Spleen (tissue), 11 donors: ENCODE measurements at regions not wholly inside any gene's neighbourhood (a gene's known extent, or its start where the extent isn't known, plus 50 kb on each side); places are given as distances from the start of the nearest gene placed in this dataset.
A peak's percentile ranks its signal among the peaks of the same experiment; 100 is the strongest.

ENCODE experiments used
- DNase-seq: peaks from one replicate; pipeline ENCODE4 v3.0.0-alpha.2; 2020
- H3K27ac ChIP-seq, 8 donors: fragments of 200-600 bp; sonication (generic) in 7 of 8; 1 replicate in 4 of 8; 2 replicates in 4 of 8; pipeline versions ENCODE4 v1.5.0 to v1.8.0; 2016 to 2021; ENCODE audit warnings: inconsistent platforms in 4 of 8, mild to moderate bottlenecking in 4 of 8, moderate library complexity in 1 of 8
- H3K27me3 ChIP-seq, 7 donors: fragments of 200-600 bp; sonication (generic) in 6 of 7; replicated peaks in 1 of 7; 1 replicate in 4 of 7; 2 replicates in 3 of 7; pipeline versions ENCODE4 v1.5.0 to v1.8.0; 2016 to 2021; ENCODE audit warnings: inconsistent platforms in 3 of 7, mild to moderate bottlenecking in 1 of 7
- H3K36me3 ChIP-seq, 6 donors: fragments of 200-600 bp; sonication (generic) in 5 of 6; 1 replicate in 4 of 6; 2 replicates in 2 of 6; pipeline versions ENCODE4 v1.5.0 to v1.8.0; 2016 to 2021; ENCODE audit warnings: inconsistent platforms in 2 of 6
- H3K4me1 ChIP-seq, 6 donors: fragments of 200-600 bp; sonication (generic) in 5 of 6; 1 replicate in 3 of 6; 2 replicates in 3 of 6; pipeline versions ENCODE4 v1.5.0 to v1.8.0; 2016 to 2021; ENCODE audit warnings: inconsistent platforms in 3 of 6
- H3K4me3 ChIP-seq, 8 donors: fragments of 200-600 bp; sonication (generic) in 7 of 8; 1 replicate in 4 of 8; 2 replicates in 4 of 8; pipeline versions ENCODE4 v1.5.0 to v1.8.0; 2016 to 2021; ENCODE audit warnings: inconsistent platforms in 4 of 8, mild to moderate bottlenecking in 4 of 8, moderate library complexity in 2 of 8
- H3K9me3 ChIP-seq, 8 donors: fragments of 200-600 bp; sonication (generic) in 7 of 8; 1 replicate in 4 of 8; 2 replicates in 4 of 8; pipeline versions ENCODE4 v1.5.0 to v1.8.0; 2016 to 2021; ENCODE audit warnings: inconsistent platforms in 4 of 8
- POLR2A ChIP-seq, 3 donors: fragments of 450-650 bp; IDR thresholded peaks; one replicate each; pipeline ENCODE4 v1.5.1; 2017; ENCODE audit warnings: antibody characterized with exemption in 3 of 3, mild to moderate bottlenecking in 1 of 3
- POLR2AphosphoS5 ChIP-seq, 3 donors: sonication (generic); formaldehyde crosslinking; IDR thresholded peaks; one replicate each; pipeline ENCODE4 v1.5.1; 2017; ENCODE audit warnings: antibody characterized with exemption in 3 of 3
- WGBS, 5 donors: extraction: QIAGEN DNeasy Blood & Tissue Kit in 3 of 5; methylation state at CpG; one replicate each; pipeline versions ENCODE4 v1.1.5 to v1.1.7; 2013 to 2018; 5-methylcytosine and 5-hydroxymethylcytosine counted together
- intact Hi-C: fragments of 100-400 bp; cut with DNase I; formaldehyde crosslinking; loops from one replicate; pipeline ENCODE4 v1.15.0; 2023; ENCODE audit warnings: low total_unique reads
- TF ChIP-seq, protein P1 (sequence below), 11 experiments: fragments of 200-600 bp in 7 of 11; fragments of 450-650 bp in 4 of 11; sonication (generic) in 4 of 11; IDR thresholded peaks in 8 of 11; conservative IDR thresholded peaks in 3 of 11; 1 replicate in 7 of 11; 2 replicates in 4 of 11; pipeline versions ENCODE4 v1.4.0 to v1.8.0; 2016 to 2021; ENCODE audit warnings: antibody characterized with exemption in 11 of 11, inconsistent platforms in 4 of 11, mild to moderate bottlenecking in 1 of 11
- donor health status: healthy with polysubstance abuse.
- donor health status: DM: no; HTN: no; CAD: no; lungs with moderate emphysema.
- donor health status: DM: no; HTN: no; CAD: no.
- donor health status: Bipolar disorder and iron deficiency.
- donor health status: healthy.
- donor health status: DM: no; HTN: no; CAD: no.
- donor health status: DM: yes; HTN: yes; CAD: no.

DNA sequence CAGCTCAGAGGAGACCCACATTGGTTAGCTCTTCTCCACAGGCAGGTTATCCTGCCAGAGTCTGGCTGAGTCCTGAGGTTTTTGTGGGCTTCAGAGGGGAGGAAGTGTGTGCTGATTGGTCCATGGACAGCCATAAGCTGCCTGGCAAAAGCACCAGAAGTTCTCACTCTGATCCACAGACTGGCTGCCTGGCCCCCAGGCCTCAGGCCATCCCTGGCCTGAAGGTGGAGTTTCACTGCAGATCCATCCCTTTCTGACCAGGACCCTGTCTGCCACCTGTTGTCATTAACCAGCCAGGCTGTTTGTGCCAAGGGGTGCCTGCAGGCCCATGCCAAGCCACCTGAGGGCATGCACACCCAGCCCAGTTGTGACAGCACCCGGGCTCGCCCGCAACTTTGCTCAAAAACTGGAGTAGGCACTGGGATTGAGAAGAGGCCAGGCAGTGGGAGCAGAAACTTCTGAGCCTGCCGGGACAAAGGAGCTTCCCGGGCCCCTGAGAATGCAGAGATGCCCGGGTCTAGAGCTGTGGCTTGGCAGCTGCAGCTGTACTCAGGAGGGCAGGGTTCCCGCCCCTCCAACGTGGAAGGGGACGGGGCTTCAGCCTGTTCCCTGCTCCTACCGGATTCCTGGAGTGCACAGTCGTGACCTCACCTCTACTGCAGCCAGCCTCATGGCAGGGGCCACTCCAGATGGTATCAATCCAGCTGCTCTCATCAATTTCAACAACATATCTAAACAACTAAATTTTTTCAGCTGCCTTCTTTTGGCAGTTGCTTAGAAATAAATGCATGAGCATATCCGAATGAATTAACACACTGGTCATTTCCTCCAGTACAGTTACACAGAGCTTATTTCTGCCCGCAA is 1277.3 kb downstream of the SLC16A7 start:
- H3K27ac ChIP-seq, result no peak overlapping the region
- no peaks in the 10 kb centered on the region for H3K36me3 ChIP-seq
- 72 to 82% (median 78%) methylated on average over 9 to 13 of the region's 13 CpGs for WGBS, 5 donors
- H3K27me3 ChIP-seq, result no peaks in the 10 kb centered on the region
- no peak overlapping the region for H3K4me3 ChIP-seq
- no peaks in the 10 kb centered on the region for H3K4me1 ChIP-seq
- TF ChIP-seq, protein P1, sequence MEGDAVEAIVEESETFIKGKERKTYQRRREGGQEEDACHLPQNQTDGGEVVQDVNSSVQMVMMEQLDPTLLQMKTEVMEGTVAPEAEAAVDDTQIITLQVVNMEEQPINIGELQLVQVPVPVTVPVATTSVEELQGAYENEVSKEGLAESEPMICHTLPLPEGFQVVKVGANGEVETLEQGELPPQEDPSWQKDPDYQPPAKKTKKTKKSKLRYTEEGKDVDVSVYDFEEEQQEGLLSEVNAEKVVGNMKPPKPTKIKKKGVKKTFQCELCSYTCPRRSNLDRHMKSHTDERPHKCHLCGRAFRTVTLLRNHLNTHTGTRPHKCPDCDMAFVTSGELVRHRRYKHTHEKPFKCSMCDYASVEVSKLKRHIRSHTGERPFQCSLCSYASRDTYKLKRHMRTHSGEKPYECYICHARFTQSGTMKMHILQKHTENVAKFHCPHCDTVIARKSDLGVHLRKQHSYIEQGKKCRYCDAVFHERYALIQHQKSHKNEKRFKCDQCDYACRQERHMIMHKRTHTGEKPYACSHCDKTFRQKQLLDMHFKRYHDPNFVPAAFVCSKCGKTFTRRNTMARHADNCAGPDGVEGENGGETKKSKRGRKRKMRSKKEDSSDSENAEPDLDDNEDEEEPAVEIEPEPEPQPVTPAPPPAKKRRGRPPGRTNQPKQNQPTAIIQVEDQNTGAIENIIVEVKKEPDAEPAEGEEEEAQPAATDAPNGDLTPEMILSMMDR (IDR thresholded peaks at IDR 0.05 in 8 of 11, conservative IDR thresholded peaks at IDR 0.05 in 3 of 11), result no peak
- TF ChIP-seq POLR2AphosphoS5 (IDR thresholded peaks at IDR 0.05) (no peak), POLR2A (IDR thresholded peaks at IDR 0.05) (no peak)
- intact Hi-C loops, result no loop called here
- peaks cover 0 to 26% (median 3%) of the 10 kb centered on the region in 8 donors for H3K9me3 ChIP-seq
- DNase-seq, result peak; percentile 63

- H3K36me3 ChIP-seq, result no peaks in the 10 kb centered on the region
- no peak for DNase-seq
- TF ChIP-seq POLR2A (IDR thresholded peaks at IDR 0.05) (no peak), POLR2AphosphoS5 (IDR thresholded peaks at IDR 0.05) (no peak)
- TF ChIP-seq, protein P1 (IDR thresholded peaks at IDR 0.05 in 8 of 11, conservative IDR thresholded peaks at IDR 0.05 in 3 of 11), result no peak
- H3K27me3 ChIP-seq, result no peaks in the 10 kb centered on the region
- no peak overlapping the region for H3K27ac ChIP-seq
- H3K4me1 ChIP-seq, result no peaks in the 10 kb centered on the region
- peaks cover 0 to 27% (median 3%) of the 10 kb centered on the region in 8 donors for H3K9me3 ChIP-seq
- intact Hi-C loops, result no loop called here
- H3K4me3 ChIP-seq, result no peak overlapping the region
Measured at GRCh38 chr12:60874091-60874490, 1278.3 kb downstream of the SLC16A7 start.

DNA sequence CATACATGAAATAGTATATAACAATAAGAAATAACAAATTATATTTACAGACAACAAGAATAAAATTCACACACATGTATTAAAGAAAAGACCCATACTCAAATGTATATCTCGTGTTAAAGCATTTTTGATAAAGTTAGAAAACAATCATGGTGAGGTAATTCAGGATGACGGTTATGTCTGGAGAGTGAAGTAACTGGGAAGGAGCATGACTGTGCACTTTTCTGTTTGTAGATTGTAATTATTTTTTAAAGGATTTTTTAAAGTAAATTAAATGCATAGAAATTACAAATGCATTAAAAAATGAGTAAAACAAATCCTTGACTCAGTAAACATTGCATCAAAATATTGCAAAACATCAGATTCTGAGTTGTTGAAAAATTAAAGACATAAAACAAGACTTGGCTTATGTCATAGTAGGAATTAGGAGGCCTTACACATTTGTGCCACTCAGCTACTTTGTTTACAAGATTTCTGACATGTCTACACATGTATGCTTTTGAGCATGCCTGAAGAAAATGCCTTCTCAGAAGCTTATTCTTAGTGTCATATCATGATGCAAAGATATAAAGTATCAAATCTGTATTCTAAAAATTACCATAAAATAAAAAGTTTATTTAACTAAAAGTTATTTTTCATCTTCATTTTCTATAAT is 1325.1 kb downstream of the SLC16A7 start:
- TF ChIP-seq, protein P1 (IDR thresholded peaks at IDR 0.05 in 8 of 11, conservative IDR thresholded peaks at IDR 0.05 in 3 of 11), result no peak
- no peak for TF ChIP-seq POLR2A (IDR thresholded peaks at IDR 0.05)
- no peak for TF ChIP-seq POLR2AphosphoS5 (IDR thresholded peaks at IDR 0.05)
- Histone ChIP-seq H3K4me1 (no peaks in the 10 kb centered on the region), H3K9me3 (no peaks in the 10 kb centered on the region), H3K27me3 (no peaks in the 10 kb centered on the region), H3K4me3 (no peak overlapping the region), H3K27ac (no peak overlapping the region), H3K36me3 (no peaks in the 10 kb centered on the region)
- 68 to 78% (median 72%) methylated on average over 2 of the region's 2 CpGs for WGBS, 5 donors
- DNase-seq, result no peak
- intact Hi-C loops, result no loop called here

GRCh38 chr12:60921541-60921940 is 1325.7 kb downstream of the SLC16A7 start:
- no peaks in the 10 kb centered on the region for H3K4me1 ChIP-seq
- H3K36me3 ChIP-seq, result no peaks in the 10 kb centered on the region
- TF ChIP-seq, protein P1 (IDR thresholded peaks at IDR 0.05 in 8 of 11, conservative IDR thresholded peaks at IDR 0.05 in 3 of 11), result no peak
- TF ChIP-seq POLR2AphosphoS5 (IDR thresholded peaks at IDR 0.05) (no peak), POLR2A (IDR thresholded peaks at IDR 0.05) (no peak)
- no peak overlapping the region for H3K4me3 ChIP-seq
- intact Hi-C loops, result no loop called here
- no peaks in the 10 kb centered on the region for H3K9me3 ChIP-seq
- no peak overlapping the region for H3K27ac ChIP-seq
- DNase-seq, result no peak
- no peaks in the 10 kb centered on the region for H3K27me3 ChIP-seq
- WGBS, 5 donors, result 38 to 50% (median 44%) methylated on average over 4 of the region's 4 CpGs
